BJ (cell line): ENCODE measurements at regions not wholly inside any gene's neighbourhood (a gene's known extent, or its start where the extent isn't known, plus 50 kb on each side); places are given as distances from the start of the nearest gene placed in this dataset.

ENCODE experiments used
- CTCF ChIA-PET: fragments of 350-600 bp; formaldehyde crosslinking; extraction: SDS; loops from one replicate; lab custom pipeline; 2021; ENCODE audit warnings: antibody characterized with exemption, inconsistent platforms; lab: Yijun Ruan, JAX
- POLR2A ChIA-PET: fragments of 300-600 bp; sonication (Branson Sonifier 250); formaldehyde crosslinking; extraction: SDS; loops from one replicate; lab custom pipeline; 2021; ENCODE audit warnings: antibody characterized with exemption; lab: Charles Lee
- DNase-seq: peaks from one replicate; pipeline ENCODE4 v3.0.0-alpha.2; 2011; ENCODE audit warnings: low read depth
- H3K27me3 ChIP-seq: 2 replicates; pipeline ENCODE4 v1.6.0; 2011; ENCODE audit warnings: low read length; ENCODE audit not compliant: control insufficient read depth, insufficient read depth
- H3K36me3 ChIP-seq: 2 replicates; pipeline ENCODE4 v1.5.1; 2011; ENCODE audit warnings: low read length; ENCODE audit not compliant: control insufficient read depth, insufficient read depth
- H3K4me3 ChIP-seq: 2 replicates; pipeline ENCODE4 v1.5.1; 2011; ENCODE audit warnings: low read depth, mild to moderate bottlenecking, control low read depth, low read length
- TF ChIP-seq, protein P1 (sequence below): IDR thresholded peaks from 2 replicates; pipeline ENCODE4 v1.5.1; 2011; ENCODE audit warnings: low read depth, mild to moderate bottlenecking, control low read depth, inconsistent platforms, low read length, moderate library complexity; ENCODE audit not compliant: insufficient read depth

DNA sequence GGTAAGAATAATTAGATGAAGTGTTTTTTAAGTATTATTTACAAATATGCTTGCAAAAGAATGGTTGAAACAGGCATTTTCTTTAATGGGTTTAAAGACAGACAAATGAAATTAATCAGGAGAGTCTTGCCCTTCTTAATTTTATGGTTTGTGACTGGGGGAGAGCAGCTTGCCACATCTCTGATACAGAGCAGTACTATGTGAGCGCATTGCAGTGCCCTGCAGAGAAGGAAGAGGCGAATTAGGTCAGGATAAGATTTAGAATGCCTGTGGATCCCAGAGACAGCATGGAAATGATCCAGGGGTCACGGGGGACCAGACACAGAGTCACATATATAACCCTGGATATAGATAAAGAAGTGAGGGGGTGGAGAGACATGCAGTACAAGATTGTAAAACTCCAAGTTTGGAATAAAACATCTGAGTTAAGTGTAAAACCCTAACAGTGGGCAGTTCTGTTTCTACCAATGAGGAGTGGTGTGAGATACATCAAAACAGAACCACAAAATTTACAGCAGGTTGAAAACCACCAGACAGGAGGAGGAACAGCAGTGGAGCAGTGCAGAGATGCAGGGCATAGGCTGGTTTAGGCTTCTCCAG, 125.5 kb downstream of the FAM204A start:
- TF ChIP-seq, protein P1, sequence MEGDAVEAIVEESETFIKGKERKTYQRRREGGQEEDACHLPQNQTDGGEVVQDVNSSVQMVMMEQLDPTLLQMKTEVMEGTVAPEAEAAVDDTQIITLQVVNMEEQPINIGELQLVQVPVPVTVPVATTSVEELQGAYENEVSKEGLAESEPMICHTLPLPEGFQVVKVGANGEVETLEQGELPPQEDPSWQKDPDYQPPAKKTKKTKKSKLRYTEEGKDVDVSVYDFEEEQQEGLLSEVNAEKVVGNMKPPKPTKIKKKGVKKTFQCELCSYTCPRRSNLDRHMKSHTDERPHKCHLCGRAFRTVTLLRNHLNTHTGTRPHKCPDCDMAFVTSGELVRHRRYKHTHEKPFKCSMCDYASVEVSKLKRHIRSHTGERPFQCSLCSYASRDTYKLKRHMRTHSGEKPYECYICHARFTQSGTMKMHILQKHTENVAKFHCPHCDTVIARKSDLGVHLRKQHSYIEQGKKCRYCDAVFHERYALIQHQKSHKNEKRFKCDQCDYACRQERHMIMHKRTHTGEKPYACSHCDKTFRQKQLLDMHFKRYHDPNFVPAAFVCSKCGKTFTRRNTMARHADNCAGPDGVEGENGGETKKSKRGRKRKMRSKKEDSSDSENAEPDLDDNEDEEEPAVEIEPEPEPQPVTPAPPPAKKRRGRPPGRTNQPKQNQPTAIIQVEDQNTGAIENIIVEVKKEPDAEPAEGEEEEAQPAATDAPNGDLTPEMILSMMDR, result no peak
- Histone ChIP-seq H3K36me3 (no peaks in the 10 kb centered on the region), H3K4me3 (no peak overlapping the region), H3K27me3 (no peaks in the 10 kb centered on the region)
- ChIA-PET CTCF (interaction anchor here (0.8 kb wide), 1 partner anchor 447 kb away, joined by 3 read pairs; no protein-coding TSS in a partner anchor), POLR2A (no interaction called here)
- DNase-seq, result no peak

DNA sequence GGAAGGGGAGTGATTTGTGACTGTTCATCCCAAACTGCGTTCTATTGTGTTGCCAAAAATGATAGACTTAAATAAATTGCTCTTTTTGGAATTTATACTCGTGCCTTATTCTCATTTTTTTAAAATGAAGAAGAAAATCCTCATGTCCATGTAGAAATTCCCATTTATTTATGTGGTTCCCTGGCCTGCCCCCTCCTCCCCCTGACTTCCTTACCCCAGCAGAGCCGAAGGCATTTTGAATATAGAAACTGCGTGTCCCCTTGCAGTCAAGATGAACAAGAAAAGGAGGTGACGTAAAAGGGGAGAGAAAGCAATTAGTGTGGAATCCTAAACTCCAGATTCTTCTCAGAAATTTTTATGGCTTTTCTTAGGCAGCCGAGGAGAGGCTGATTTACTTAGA, 126.1 kb downstream of the FAM204A start:
- Histone ChIP-seq H3K27me3 (no peaks in the 10 kb centered on the region), H3K4me3 (no peak overlapping the region), H3K36me3 (no peaks in the 10 kb centered on the region)
- ChIA-PET CTCF (no interaction called here), POLR2A (no interaction called here)
- TF ChIP-seq, protein P1, result no peak
- no peak for DNase-seq

DNA sequence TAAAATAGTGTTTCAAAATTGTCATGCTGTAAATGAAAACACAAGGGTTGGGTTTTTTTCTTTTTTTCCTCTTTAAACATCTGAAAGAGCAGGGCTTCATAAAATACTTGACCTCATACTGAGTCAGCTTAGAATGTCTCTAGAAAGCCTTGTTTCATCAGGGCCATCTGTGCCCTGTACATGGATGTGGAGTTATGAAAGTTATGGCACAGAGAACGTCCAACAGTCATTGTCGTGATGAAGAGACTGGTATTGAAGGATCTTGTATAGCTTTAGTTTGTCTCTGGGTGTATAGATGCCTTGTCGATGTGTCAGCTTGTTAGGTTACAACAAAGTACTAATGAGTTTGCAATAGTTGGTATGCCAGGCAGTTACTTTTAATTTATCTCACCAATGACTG, 127.3 kb downstream of the FAM204A start:
- Histone ChIP-seq H3K4me3 (no peak overlapping the region), H3K27me3 (no peaks in the 10 kb centered on the region), H3K36me3 (no peaks in the 10 kb centered on the region)
- POLR2A ChIA-PET, result no interaction called here
- TF ChIP-seq, protein P1, result no peak
- no peak for DNase-seq
- CTCF ChIA-PET, result interaction anchor here (1.5 kb wide), 1 partner anchor 45 kb away, joined by 3 read pairs; no protein-coding TSS in a partner anchor

DNA sequence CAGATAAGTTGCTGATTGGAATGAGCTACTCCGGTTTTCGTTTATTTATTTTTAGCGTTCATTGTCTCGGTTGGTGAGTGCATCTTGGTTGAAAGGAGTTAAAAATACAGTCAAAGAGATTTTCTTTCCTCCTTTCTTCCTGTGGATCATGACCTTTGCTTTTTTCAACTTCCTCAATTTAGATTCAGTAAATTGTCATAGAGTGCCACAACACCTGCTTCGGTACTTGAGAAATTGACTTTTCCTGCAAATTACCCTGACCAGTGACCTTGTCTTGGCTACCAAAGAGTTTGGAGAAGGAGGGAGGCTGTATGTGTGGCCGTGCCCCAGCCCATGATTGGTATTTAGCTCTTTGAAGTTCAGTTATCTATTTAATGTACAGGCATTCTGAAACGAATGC, 128.7 kb downstream of the FAM204A start:
- no peak for DNase-seq
- TF ChIP-seq, protein P1, result no peak
- H3K27me3 ChIP-seq, result no peaks in the 10 kb centered on the region
- CTCF ChIA-PET, result no interaction called here
- no peak overlapping the region for H3K4me3 ChIP-seq
- no peaks in the 10 kb centered on the region for H3K36me3 ChIP-seq
- POLR2A ChIA-PET, result no interaction called here

DNA sequence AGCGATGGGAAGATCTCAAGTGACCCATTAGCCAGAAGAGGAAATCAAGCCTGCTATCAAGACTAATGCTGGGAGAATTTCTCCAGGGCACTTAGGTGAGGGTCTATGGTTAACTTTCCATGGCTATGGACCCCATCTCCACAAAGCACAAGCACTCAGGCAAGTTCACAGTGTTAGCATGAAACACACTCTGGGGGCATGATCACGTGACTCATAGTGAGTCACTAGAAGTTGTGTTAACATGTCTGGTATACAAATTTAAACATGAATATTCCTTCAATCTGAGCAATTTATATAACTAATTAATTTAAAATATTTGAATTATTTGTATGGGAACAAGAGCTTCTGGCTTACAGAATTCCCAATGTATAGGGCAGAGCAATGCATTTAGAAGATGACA, 131.8 kb downstream of the FAM204A start:
- Histone ChIP-seq H3K27me3 (no peaks in the 10 kb centered on the region), H3K4me3 (no peak overlapping the region), H3K36me3 (no peaks in the 10 kb centered on the region)
- POLR2A ChIA-PET, result no interaction called here
- TF ChIP-seq, protein P1, result no peak
- CTCF ChIA-PET, result interaction anchor here (0.9 to 1.5 kb wide), 2 partner anchors 49 to 357 kb away, joined by 3 read pairs; no protein-coding TSS in a partner anchor
- DNase-seq, result no peak
